GM03348 (cell line): ENCODE measurements at regions not wholly inside any gene's neighbourhood (a gene's known extent, or its start where the extent isn't known, plus 50 kb on each side); places are given as distances from the start of the nearest gene placed in this dataset.

ENCODE experiments used
- DNase-seq: peaks from one replicate; pipeline ENCODE4 v3.0.0; 2012; ENCODE audit warnings: low spot score

GRCh38 chr10:56836659-56837058 lies 475.6 kb upstream of the ZWINT start:
- no peak for DNase-seq

DNA sequence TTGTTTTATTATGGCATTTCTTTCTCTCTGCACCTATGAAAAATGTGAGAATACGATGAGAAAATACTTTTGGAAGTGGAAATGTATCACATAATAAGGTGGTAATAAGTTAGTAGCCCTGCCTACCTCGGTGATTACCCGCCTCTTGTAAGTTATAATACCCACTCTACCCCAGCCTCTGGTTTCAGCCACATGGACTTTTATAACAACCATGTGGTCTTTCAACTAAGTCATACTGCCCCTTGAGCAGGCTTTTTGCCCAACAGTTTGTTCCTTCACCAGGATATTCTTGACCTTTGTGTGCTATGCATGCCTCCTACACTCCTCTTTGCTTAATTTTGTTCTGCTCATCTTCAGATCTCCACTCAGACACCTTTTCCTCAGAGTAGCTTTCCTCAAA lies 470.6 kb upstream of the ZWINT start:
- DNase-seq, result no peak

- no peak for DNase-seq
These were observed 462.8 kb upstream of the ZWINT start for GRCh38 chr10:56823849-56824248.

GRCh38 chr10:56805022-56805421 lies 444.0 kb upstream of the ZWINT start:
- DNase-seq, result no peak

DNA sequence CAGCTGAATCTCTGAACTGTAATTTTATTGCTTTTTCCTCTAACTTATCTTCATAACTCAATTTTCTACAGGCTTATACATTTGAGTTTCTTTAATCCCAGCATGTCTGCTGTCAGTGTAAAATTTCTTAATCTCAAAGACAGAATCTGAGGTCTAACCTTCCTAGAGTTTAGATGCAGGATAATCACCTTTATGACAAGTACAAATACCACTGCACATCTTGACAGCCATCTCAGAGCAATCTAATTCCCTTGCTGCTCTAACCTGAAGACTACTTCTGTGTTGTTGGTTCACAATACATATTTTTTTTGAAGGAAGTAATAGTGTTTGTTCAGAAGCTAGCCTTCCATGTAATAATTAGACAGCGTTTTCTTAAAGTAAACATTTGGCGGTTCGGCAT lies 424.2 kb upstream of the ZWINT start:
- DNase-seq, result no peak

DNA sequence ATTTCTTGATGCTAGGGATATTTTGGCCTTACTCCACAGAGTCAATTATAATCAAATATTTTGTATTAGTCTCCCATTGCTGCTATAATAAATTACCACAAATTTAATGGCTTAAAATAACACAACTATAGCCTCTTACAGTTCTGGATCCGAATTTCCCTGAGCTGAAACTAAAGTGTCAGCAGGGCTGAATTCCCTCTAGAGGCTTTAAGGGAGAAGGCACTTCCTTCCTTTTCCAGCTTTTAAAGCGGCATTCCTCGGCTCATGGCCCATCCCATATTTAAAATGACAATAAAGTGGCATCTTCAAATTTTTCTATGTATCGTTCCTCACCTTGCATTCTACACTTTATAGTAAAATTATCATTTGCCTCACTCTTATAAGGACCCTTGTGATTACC lies 421.4 kb upstream of the ZWINT start:
- DNase-seq, result no peak

- DNase-seq, result no peak
These were observed 410.3 kb upstream of the ZWINT start for GRCh38 chr10:56771343-56771742.

DNA sequence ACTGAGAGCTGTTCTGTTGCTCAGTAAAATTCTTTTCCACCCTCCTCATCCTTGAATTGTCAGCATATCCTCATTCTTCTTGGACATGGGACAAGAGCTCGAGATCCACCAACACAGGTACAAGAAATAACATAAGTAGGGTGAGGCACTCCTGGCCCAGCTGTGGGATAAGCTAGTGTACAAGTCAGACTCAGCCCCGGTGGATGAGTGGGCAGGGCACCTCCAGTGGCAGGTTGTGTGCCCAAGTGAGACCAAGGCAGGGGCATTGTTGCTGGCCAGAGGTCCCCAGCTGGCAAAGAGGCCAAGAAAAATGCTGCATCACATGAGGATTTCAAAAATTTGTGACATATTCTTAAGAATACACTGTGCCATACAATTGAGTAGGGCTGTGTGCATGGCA lies 402.0 kb upstream of the ZWINT start:
- no peak for DNase-seq

- DNase-seq, result no peak
These were observed 384.4 kb upstream of the ZWINT start for GRCh38 chr10:56745490-56745889.

DNA sequence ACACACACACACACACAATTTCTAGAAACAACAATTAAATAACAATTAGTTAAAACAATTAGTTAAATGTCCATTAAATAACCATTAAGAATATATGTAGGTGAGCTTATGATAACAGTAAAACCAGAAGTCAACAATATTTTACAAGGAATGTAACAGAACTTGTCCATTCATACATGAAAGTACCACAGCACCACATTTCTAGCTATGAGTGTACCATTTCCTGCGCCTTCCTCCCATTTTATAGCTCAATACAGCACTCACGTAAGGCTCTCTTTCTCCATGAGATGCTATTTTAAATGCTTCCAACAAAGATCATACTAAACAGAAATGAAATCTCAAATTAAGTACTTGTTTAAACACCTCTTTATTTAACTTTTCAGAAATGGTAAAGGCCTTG lies 367.3 kb upstream of the ZWINT start:
- DNase-seq, result no peak

GRCh38 chr10:56722912-56723311 lies 361.9 kb upstream of the ZWINT start:
- no peak for DNase-seq

DNA sequence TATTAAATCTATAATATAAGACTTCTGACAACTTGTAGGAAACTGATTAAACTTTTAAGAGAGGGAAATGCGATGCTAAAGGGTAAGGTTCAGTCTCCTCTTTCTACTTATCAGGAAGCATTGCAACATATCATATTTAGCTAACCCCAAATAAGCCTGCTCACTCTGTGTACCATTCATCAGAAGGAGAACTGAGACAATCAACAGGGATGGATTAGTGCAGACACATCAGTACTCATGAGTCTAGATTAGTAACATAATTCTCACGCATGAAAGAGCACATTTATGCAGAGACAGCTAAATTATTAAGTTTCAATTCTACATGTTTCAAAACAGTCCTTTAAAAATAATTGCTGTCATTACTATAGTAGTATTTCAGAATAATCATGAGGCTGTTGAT lies 354.2 kb upstream of the ZWINT start:
- DNase-seq, result no peak

GRCh38 chr10:56698506-56698905 lies 337.4 kb upstream of the ZWINT start:
- no peak for DNase-seq

DNA sequence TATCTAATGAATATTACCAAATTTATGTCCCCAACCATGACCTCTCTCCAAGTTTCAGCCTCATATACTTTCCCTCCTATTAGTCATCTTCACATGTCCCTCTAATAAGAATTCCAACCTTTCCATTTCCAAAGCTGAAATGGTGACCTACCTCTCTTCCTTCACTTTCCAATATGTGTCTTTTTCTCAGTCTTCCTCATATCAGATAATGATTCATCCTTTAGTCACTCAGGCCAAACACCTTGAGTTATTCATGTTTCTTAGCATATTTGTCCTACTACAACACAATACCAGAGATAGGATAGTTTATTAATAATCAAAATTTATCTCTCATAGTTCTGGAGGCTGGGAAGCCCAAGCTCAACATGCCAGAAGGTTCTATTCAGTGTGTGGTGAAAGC lies 318.5 kb upstream of the ZWINT start:
- DNase-seq, result no peak

- DNase-seq, result no peak
These were observed 301.8 kb upstream of the ZWINT start for GRCh38 chr10:56662765-56663447.

GRCh38 chr10:56653289-56653688 lies 292.2 kb upstream of the ZWINT start:
- DNase-seq, result no peak

- no peak for DNase-seq
These were observed 285.5 kb upstream of the ZWINT start for GRCh38 chr10:56646329-56647111.

- no peak for DNase-seq
These were observed 272.9 kb upstream of the ZWINT start for GRCh38 chr10:56633876-56634452.

DNA sequence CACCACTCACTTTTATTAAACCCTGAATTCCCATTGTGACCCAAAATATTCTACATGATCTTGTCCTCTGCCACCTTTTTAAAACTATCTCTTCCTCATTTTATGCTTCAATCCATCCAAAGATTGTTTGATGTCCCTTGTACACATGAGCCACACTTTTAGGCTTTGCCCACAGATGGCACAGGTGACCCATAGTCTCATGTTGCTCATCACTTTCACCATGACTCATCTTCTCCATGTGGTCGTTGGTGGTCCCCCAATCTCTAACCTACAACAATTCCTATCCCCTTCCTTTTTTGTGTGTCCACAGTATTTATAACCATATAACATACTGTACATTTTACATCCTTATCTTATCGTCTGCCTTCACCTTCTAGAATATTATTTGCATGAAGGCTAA lies 271.5 kb upstream of the ZWINT start:
- DNase-seq, result no peak

GRCh38 chr10:56624082-56624481 lies 263.0 kb upstream of the ZWINT start:
- no peak for DNase-seq

- no peak for DNase-seq
These were observed 262.0 kb upstream of the ZWINT start for GRCh38 chr10:56623064-56623463.

- no peak for DNase-seq
These were observed 261.4 kb upstream of the ZWINT start for GRCh38 chr10:56622335-56622973.

DNA sequence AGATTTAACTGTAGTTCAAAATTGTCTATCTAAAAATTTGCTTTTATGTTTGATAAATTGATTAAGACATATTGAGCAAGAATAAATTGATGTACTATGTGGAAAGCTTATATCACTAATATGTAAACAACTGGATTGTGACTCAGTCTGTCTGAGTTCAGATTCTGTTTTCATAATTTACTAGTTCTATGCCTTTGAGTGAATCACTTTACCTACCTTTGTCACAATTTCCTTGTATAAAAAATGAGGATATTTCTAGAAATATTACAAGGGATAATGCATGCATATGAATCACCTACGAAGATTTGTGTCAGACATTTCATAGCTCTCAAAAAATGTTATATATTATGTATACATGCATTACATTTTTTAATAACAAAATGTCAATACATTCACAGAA lies 245.1 kb upstream of the ZWINT start:
- no peak for DNase-seq
